GM12865 (cell line): ENCODE measurements at regions not wholly inside any gene's neighbourhood (a gene's known extent, or its start where the extent isn't known, plus 50 kb on each side); places are given as distances from the start of the nearest gene placed in this dataset.
"Not testable (repeated sequence)": the region's sequence is repeated elsewhere in the genome, so short reads cannot be mapped to it uniquely, and the experiment has no call there.

Experiments
- DNase-seq: peaks from one replicate; pipeline ENCODE4 v3.0.0; 2010; ENCODE audit warnings: low read depth
- H3K4me3 ChIP-seq: 2 replicates; pipeline ENCODE4 v1.5.1; 2011; ENCODE audit warnings: mild to moderate bottlenecking, low read depth, low read length, control low read depth
- TF ChIP-seq, protein P1 (sequence below): IDR thresholded peaks from 2 replicates; pipeline ENCODE4 v1.5.1; 2011; ENCODE audit warnings: low read length, control low read depth, low read depth, inconsistent platforms; ENCODE audit not compliant: insufficient read depth; ENCODE audit errors: missing control alignments

DNA sequence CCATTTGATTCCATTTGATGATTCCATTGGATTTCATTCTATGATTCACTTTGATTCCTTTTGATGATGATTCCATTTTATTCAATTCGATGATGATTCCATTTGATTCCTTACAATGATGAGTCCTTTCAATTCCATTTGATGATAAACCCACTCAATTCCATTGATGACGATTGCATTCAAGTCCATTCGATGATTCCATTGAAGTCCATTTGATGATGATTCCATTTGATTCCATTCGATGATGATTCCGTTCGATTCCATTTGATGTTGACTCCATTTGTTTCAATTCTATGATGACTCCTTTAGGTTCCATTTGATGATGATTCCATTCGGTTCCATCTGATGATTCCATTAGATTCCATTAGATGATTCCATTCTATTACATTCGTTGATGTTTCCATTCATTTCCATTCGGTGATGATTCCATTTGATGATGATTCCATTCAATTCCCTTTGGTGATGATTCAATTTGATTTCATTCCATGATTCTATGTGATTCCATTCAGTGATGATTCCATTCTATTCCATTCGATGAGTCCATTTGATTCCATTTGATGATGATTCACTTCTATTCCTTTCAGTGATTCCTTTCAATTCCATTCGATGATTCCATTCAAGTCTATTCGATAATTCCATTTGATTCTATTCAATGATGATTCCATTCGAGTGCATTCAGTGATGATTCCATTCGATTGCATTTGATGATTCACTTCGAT is 1106.0 kb downstream of the RPIA start:
- no peak for DNase-seq
- TF ChIP-seq, protein P1, sequence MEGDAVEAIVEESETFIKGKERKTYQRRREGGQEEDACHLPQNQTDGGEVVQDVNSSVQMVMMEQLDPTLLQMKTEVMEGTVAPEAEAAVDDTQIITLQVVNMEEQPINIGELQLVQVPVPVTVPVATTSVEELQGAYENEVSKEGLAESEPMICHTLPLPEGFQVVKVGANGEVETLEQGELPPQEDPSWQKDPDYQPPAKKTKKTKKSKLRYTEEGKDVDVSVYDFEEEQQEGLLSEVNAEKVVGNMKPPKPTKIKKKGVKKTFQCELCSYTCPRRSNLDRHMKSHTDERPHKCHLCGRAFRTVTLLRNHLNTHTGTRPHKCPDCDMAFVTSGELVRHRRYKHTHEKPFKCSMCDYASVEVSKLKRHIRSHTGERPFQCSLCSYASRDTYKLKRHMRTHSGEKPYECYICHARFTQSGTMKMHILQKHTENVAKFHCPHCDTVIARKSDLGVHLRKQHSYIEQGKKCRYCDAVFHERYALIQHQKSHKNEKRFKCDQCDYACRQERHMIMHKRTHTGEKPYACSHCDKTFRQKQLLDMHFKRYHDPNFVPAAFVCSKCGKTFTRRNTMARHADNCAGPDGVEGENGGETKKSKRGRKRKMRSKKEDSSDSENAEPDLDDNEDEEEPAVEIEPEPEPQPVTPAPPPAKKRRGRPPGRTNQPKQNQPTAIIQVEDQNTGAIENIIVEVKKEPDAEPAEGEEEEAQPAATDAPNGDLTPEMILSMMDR = no peak
- no peak overlapping the region for H3K4me3 ChIP-seq

DNA sequence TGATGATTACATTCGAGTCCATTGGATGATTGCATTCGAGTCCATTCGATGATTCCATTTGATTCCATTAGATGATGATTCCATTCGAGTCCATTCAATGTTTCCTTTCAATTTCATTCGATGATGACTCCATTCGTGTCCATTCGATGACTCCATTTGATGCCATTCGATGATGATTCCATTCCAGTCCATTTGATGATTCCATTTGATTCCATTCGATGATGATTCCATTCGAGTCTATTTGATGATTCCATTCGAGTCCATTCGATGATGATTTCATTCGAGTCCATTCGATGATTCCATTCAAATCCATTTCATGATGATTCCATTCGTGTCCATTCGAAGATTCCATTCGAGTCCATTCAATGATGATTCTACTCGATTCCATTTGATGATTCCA is 1109.7 kb downstream of the RPIA start:
- not testable (repeated sequence) for H3K4me3 ChIP-seq

DNA sequence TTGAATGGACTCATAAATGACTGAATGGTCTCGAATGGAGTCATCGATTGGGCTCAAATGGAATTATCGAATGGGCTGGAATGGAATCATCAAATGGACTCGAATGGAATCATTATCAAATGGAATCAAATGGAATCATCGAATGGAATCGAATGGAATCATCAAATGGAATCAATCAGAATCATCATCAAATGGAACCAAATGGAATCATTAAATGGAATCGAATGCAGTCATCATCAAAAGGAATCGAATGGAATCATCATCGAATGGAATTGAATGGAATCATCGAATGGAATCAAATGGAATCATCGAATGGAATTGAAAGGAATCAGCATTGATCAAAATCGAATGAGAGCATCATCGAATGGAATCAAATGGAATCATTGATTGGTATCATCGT is 1114.9 kb downstream of the RPIA start:
- not testable (repeated sequence) for DNase-seq, H3K4me3 ChIP-seq

More for the DNA sequence above, 1109.7 kb downstream of the RPIA start:
- DNase-seq = not testable (repeated sequence)

DNA sequence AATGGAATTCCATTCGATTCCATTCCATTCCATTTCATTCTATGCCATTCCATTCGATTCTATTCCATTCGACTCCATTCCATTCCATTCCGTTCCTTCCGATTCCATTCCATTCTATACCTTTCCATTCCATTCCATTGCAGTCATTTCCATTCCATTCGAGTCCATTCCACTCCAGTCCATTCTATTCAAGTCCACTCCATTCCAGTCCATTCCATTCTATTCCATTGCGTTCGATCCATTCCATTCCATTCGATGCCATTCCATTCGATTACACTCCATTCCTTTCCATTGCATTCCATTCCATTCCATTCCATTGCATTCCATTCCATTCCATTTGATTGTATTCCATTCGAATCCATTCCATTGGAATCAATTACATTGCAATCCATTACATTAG is 1119.8 kb downstream of the RPIA start:
- TF ChIP-seq, protein P1 = no peak
- DNase-seq = no peak
- no peak overlapping the region for H3K4me3 ChIP-seq

DNA sequence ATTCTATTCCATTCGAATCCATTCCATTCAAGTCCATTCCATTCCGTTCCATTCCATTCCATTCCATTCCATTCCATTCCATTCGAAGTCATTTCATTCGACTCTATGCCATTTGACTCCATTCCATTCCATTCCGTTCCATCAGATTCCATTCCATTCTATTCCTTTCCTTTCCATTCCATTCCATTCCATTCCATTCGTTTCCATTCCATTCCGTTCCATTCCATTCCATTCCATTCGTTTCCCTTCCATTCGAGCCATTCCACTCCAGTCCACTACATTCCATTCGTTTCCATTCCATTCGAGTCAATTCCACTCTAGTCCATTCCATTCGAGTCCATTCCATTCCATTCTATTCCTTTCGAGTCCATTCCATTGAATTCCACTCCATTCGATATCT is 1120.4 kb downstream of the RPIA start:
- not testable (repeated sequence) for DNase-seq

DNA sequence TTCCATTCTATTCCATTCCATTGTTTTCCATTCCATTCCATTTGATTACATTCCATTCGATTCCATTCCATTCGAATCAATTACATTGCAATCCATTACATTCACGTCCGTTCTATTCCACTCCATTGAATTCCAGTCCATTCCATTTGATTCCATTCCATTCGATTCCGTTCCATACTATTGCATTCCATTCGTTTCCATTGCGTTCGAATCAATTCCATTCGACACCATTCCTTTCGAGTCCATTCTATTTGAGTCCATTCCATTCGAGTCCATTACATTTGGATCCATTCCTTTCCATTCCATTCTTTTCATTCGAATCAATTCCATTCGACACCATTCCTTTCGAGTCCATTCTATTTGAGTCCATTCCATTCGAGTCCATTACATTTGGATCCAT is 1122.9 kb downstream of the RPIA start:
- not testable (repeated sequence) for DNase-seq, H3K4me3 ChIP-seq

More for the DNA sequence above, 1120.4 kb downstream of the RPIA start:
- not testable (repeated sequence) for H3K4me3 ChIP-seq

DNA sequence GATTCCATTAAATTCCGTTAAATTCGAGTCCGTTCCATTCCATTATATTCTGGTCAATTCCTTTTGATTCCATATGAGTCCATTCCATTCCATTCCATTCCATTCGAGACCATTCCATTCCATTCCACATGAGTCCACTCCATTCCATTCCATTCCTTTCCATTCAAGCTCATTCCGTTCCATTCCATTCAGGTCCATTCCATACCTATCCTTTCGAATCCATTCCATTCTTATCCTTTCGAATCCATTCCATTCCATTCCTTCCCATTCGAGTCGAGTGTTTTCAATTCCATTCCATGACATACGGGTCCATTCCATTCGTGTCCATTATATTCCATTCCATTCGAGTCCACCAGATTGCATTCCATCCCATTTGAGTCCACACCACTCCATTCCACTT is 1127.4 kb downstream of the RPIA start:
- no peak overlapping the region for H3K4me3 ChIP-seq
- TF ChIP-seq, protein P1 = no peak
- DNase-seq = no peak

DNA sequence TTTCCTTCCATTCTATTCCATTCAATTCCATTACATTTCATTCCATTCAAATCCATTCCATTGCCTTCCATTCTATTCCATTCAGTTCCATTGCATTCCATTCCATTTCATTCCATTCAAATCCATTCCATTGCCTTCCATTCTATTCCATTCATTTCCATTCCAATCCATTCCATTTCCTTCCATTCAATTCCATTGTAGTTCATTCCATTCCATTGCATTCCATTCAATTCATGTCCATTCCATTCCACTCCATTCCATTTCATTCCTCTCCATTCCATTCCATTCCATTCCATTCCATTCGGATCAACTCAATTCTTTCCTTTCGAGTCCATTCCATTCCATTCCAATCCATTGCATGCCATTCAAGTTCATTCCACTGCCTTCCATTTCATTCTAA is 1128.3 kb downstream of the RPIA start:
- no peak overlapping the region for H3K4me3 ChIP-seq
- TF ChIP-seq, protein P1 = no peak
- no peak for DNase-seq

DNA sequence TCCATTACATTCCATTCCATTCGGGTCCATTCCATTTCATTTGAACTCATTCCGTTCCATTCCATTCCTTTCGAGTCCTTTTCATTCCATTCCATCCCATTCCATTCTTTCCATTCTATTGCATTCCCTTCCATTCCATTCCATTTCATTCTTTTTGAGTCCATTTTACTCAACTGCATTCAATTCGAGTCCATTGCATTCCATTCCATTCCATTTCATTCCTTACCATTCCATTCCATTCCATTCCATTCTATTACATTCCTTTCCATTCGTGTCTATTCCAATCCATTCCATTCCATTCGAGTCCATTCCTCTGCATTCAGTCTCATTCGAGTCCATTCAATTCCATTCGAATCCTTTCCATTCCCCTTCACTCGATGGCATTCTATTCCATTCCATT is 1128.8 kb downstream of the RPIA start:
- no peak for DNase-seq
- TF ChIP-seq, protein P1 = no peak
- no peak overlapping the region for H3K4me3 ChIP-seq
